SK-N-SH (cell line): ENCODE measurements at regions not wholly inside any gene's neighbourhood (a gene's known extent, or its start where the extent isn't known, plus 50 kb on each side); places are given as distances from the start of the nearest gene placed in this dataset.

ENCODE experiments used
- CTCF ChIA-PET: fragments of 300-600, 350-600 bp; formaldehyde crosslinking; extraction: SDS; loops from one replicate; lab custom pipeline; 2021; lab: Yijun Ruan, JAX
- POLR2A ChIA-PET: fragments of 350-600 bp; sonication (Branson Sonifier 250); formaldehyde crosslinking; extraction: SDS; loops from one replicate; lab custom pipeline; 2020; ENCODE audit warnings: antibody characterized with exemption, inconsistent platforms; lab: Yijun Ruan, JAX
- DNase-seq: peaks from one replicate; pipeline ENCODE4 v3.0.0; 2012
- H2AFZ ChIP-seq: fragments of 200-600 bp; sonication (generic); 2 replicates; pipeline ENCODE4 v1.8.1; 2016; ENCODE audit warnings: antibody characterized with exemption, mild to moderate bottlenecking, low read depth
- H3F3A ChIP-seq: fragments of 200-600 bp; sonication (generic); replicated peaks from 2 replicates; pipeline ENCODE3; 2016; ENCODE audit warnings: antibody characterized with exemption, mild to moderate bottlenecking; ENCODE audit not compliant: insufficient read depth
- H3K27ac ChIP-seq, 2 experiments: fragments of 200-500 bp in 1 of 2; fragments of 200-600 bp in 1 of 2; sonication (Bioruptor generic) in 1 of 2; sonication (generic), shearing (Covaris generic) in 1 of 2; 2 replicates each; pipeline versions ENCODE4 v1.5.1 to v1.6.1; 2014 to 2016; ENCODE audit warnings: low read depth in 2 of 2, inconsistent platforms in 1 of 2, low read length in 1 of 2, mild to moderate bottlenecking in 1 of 2, mixed read lengths in 1 of 2
- H3K27me3 ChIP-seq: fragments of 200-600 bp; sonication (generic), shearing (Covaris generic); 2 replicates; pipeline ENCODE4 v1.6.1; 2016; ENCODE audit warnings: mixed run types; ENCODE audit not compliant: insufficient read depth
- H3K36me3 ChIP-seq, 2 experiments: fragments of 200-500 bp in 1 of 2; fragments of 200-600 bp in 1 of 2; sonication (Bioruptor generic) in 1 of 2; sonication (generic) in 1 of 2; replicated peaks in 1 of 2; 2 replicates each; pipeline versions ENCODE3 to v1.5.1; 2014 to 2016; ENCODE audit warnings: low read length in 1 of 2, mild to moderate bottlenecking in 1 of 2; ENCODE audit not compliant: insufficient read depth in 2 of 2, control insufficient read depth in 1 of 2
- H3K4me1 ChIP-seq, 2 experiments: fragments of 200-500 bp in 1 of 2; fragments of 200-600 bp in 1 of 2; sonication (Bioruptor generic) in 1 of 2; sonication (generic), shearing (Covaris generic) in 1 of 2; 2 replicates each; pipeline versions ENCODE4 v1.5.1 to v1.6.1; 2014 to 2016; ENCODE audit warnings: low read depth in 1 of 2, low read length in 1 of 2, mixed run types in 1 of 2; ENCODE audit not compliant: insufficient read depth in 2 of 2, control insufficient read depth in 1 of 2
- H3K4me2 ChIP-seq: fragments of 200-600 bp; sonication (generic), shearing (Covaris generic); 2 replicates; pipeline ENCODE4 v1.6.1; 2017; ENCODE audit warnings: mixed run types
- H3K4me3 ChIP-seq, 2 experiments: fragments of 200-500 bp in 1 of 2; fragments of 200-600 bp in 1 of 2; sonication (Bioruptor generic) in 1 of 2; sonication (generic), shearing (Covaris generic) in 1 of 2; 2 replicates each; pipeline versions ENCODE4 v1.5.1 to v1.8.1; 2014 to 2016; ENCODE audit warnings: low read depth in 2 of 2, inconsistent platforms in 1 of 2, low read length in 1 of 2, mild to moderate bottlenecking in 1 of 2, mixed read lengths in 1 of 2, moderate library complexity in 1 of 2
- H3K79me2 ChIP-seq: fragments of 200-600 bp; sonication (generic); 2 replicates; pipeline ENCODE4 v1.8.1; 2017; ENCODE audit warnings: mild to moderate bottlenecking; ENCODE audit not compliant: insufficient read depth
- H3K9ac ChIP-seq: fragments of 200-600 bp; sonication (generic); 2 replicates; pipeline ENCODE4 v1.6.1; 2017; ENCODE audit warnings: mixed run types
- H3K9me2 ChIP-seq: fragments of 200-600 bp; sonication (generic); 2 replicates; pipeline ENCODE4 v1.6.1; 2017; ENCODE audit warnings: mixed run types
- H3K9me3 ChIP-seq: fragments of 200-600 bp; sonication (generic); 2 replicates; pipeline ENCODE4 v1.6.1; 2017; ENCODE audit warnings: mixed run types, mild to moderate bottlenecking, moderate library complexity
- H4K20me1 ChIP-seq: fragments of 200-600 bp; sonication (generic); 2 replicates; pipeline ENCODE4 v1.6.1; 2017; ENCODE audit warnings: mild to moderate bottlenecking, mixed run types; ENCODE audit not compliant: insufficient read depth
- CTCF ChIP-seq: fragments of 200-600 bp; sonication (generic); IDR thresholded peaks from 2 replicates; pipeline ENCODE4 v1.6.1; 2017; ENCODE audit warnings: antibody characterized with exemption, mild to moderate bottlenecking, moderate library complexity
- ELF1 ChIP-seq: IDR thresholded peaks from 2 replicates; pipeline ENCODE4 v1.4.0; 2012
- EZH2phosphoT487 ChIP-seq: fragments of 200-600 bp; sonication (generic); IDR thresholded peaks from 2 replicates; pipeline ENCODE4 v1.6.1; 2017; ENCODE audit warnings: low read depth, mixed run types, mild to moderate bottlenecking, antibody characterized with exemption, moderate library complexity, borderline replicate concordance
- FOXJ3 ChIP-seq: sonication (generic); formaldehyde crosslinking; IDR thresholded peaks from 2 replicates; pipeline ENCODE4 v1.5.1; 2020; ENCODE audit warnings: mild to moderate bottlenecking, missing genetic modification reagents
- FOXM1 ChIP-seq: IDR thresholded peaks from 2 replicates; pipeline ENCODE4 v1.4.0; 2012; ENCODE audit warnings: low read depth, mild to moderate bottlenecking
- GABPA ChIP-seq: IDR thresholded peaks from 2 replicates; pipeline ENCODE4 v1.4.0; 2012; ENCODE audit warnings: low read depth, mild to moderate bottlenecking
- GATA2 ChIP-seq: sonication (generic); formaldehyde crosslinking; IDR thresholded peaks from 2 replicates; pipeline ENCODE4 v1.5.0; 2020; ENCODE audit warnings: mild to moderate bottlenecking, missing genetic modification reagents
- IRF3 ChIP-seq: fragments of 150-350 bp; IDR thresholded peaks from 2 replicates; pipeline ENCODE4 v1.6.1; 2016; ENCODE audit warnings: mild to moderate bottlenecking, low read depth, low read length
- JUND ChIP-seq: IDR thresholded peaks from 2 replicates; pipeline ENCODE4 v1.4.0; 2012
- MXI1 ChIP-seq: IDR thresholded peaks from 2 replicates; pipeline ENCODE4 v1.6.1; 2012; ENCODE audit warnings: mild to moderate bottlenecking, low read depth, low read length, improper control_type of control experiment
- POLR2AphosphoS5 ChIP-seq: IDR thresholded peaks from 2 replicates; pipeline ENCODE4 v1.6.1; 2012; ENCODE audit warnings: low read depth, low read length
- RCOR1 ChIP-seq: fragments of 150-350 bp; IDR thresholded peaks from 2 replicates; pipeline ENCODE4 v1.6.1; 2017; ENCODE audit warnings: antibody characterized with exemption, low read length
- SIN3A ChIP-seq: IDR thresholded peaks from 2 replicates; pipeline ENCODE4 v1.6.1; 2012; ENCODE audit warnings: low read depth, mild to moderate bottlenecking, low read length, moderate library complexity, borderline replicate concordance
- SMC3 ChIP-seq: IDR thresholded peaks from 2 replicates; pipeline ENCODE4 v1.6.1; 2012; ENCODE audit warnings: low read depth, low read length, improper control_type of control experiment
- TCF12 ChIP-seq: IDR thresholded peaks from 2 replicates; pipeline ENCODE4 v1.4.0; 2012
- TEAD4 ChIP-seq: IDR thresholded peaks from 2 replicates; pipeline ENCODE4 v1.4.0; 2012; ENCODE audit warnings: mild to moderate bottlenecking, borderline replicate concordance; ENCODE audit not compliant: insufficient read depth
- YY1 ChIP-seq: IDR thresholded peaks from 2 replicates; pipeline ENCODE4 v1.4.0; 2012; ENCODE audit warnings: low read depth, mild to moderate bottlenecking
- WGBS: methylation state at CpG from one replicate; pipeline ENCODE4 v1.1.6; 2017; ENCODE audit warnings: low lambda C conversion rate; 5-methylcytosine and 5-hydroxymethylcytosine counted together

- Histone ChIP-seq H3K9me2 (no peaks in the 10 kb centered on the region), H3K27me3 (no peaks in the 10 kb centered on the region), H3K9me3 (no peaks in the 10 kb centered on the region), H3K36me3 (no peaks in the 10 kb centered on the region), H3F3A (no peaks in the 10 kb centered on the region), H3K4me1 (no peaks in the 10 kb centered on the region), H3K27ac (no peak overlapping the region), H3K4me2 (no peak overlapping the region), H3K4me3 (no peak overlapping the region), H4K20me1 (no peaks in the 10 kb centered on the region), H3K9ac (no peak overlapping the region), H3K79me2 (no peaks in the 10 kb centered on the region), H2AFZ (no peak overlapping the region)
- DNase-seq, result no peak
- POLR2A ChIA-PET, result no interaction called here
- TF ChIP-seq POLR2AphosphoS5 (no peak), JUND (no peak)
- CTCF ChIA-PET, result no interaction called here
Measured at GRCh38 chr11:20226933-20227332, 66.7 kb upstream of the DBX1 start.

- CTCF ChIA-PET, result no interaction called here
- Histone ChIP-seq H3K4me3 (no peak overlapping the region), H3K9me2 (no peaks in the 10 kb centered on the region), H3K9ac (no peak overlapping the region), H3K27me3 (no peaks in the 10 kb centered on the region), H3K36me3 (no peaks in the 10 kb centered on the region), H2AFZ (no peak overlapping the region), H3K4me2 (no peak overlapping the region), H3K9me3 (no peaks in the 10 kb centered on the region), H3K27ac (no peak overlapping the region), H3F3A (no peaks in the 10 kb centered on the region), H3K79me2 (no peaks in the 10 kb centered on the region), H3K4me1 (no peaks in the 10 kb centered on the region)
- POLR2A ChIA-PET, result no interaction called here
- 29% methylated on average over 3 of the region's 3 CpGs for WGBS
- DNase-seq, result no peak
- TF ChIP-seq FOXM1 (no peak), TEAD4 (no peak), GABPA (no peak)
- TF ChIP-seq, all 33 proteins: peak for 0
- no peaks in the 10 kb centered on the region for H4K20me1 ChIP-seq
Measured at GRCh38 chr11:20221566-20221965, 61.3 kb upstream of the DBX1 start.

- Histone ChIP-seq H3K9me3 (no peaks in the 10 kb centered on the region), H3K79me2 (no peaks in the 10 kb centered on the region), H3F3A (no peaks in the 10 kb centered on the region), H3K4me1 (no peaks in the 10 kb centered on the region), H3K4me2 (no peak overlapping the region), H2AFZ (no peak overlapping the region), H3K36me3 (no peaks in the 10 kb centered on the region), H3K9ac (no peak overlapping the region), H4K20me1 (no peaks in the 10 kb centered on the region), H3K27me3 (0 out of 2 replicates have a peak, but pooled peaks cover 3% of the 10 kb centered on the region), H3K9me2 (no peaks in the 10 kb centered on the region), H3K27ac (no peak overlapping the region), H3K4me3 (no peak overlapping the region)
- CTCF ChIA-PET, result interaction anchor here (1.0 to 1.2 kb wide), 3 partner anchors 11 to 141 kb away, joined by 3 to 4 read pairs (median 3); no protein-coding TSS in a partner anchor
- 0% methylated on average over 1 of the region's 1 CpG for WGBS
- no peak for DNase-seq
- TF ChIP-seq IRF3, result no peak
- TF ChIP-seq FOXJ3 (CRISPR knock-in tag), result no peak
- no peak for TF ChIP-seq EZH2phosphoT487
- TF ChIP-seq MXI1, result no peak
- no peak for TF ChIP-seq GATA2 (CRISPR knock-in tag)
- TF ChIP-seq JUND, result no peak
- no peak for TF ChIP-seq FOXM1
- no peak for TF ChIP-seq YY1
- TF ChIP-seq SIN3A, result no peak
- TF ChIP-seq RCOR1, result no peak
- TF ChIP-seq CTCF, result no peak
- TF ChIP-seq SMC3, result no peak
- TF ChIP-seq ELF1, result no peak
- TF ChIP-seq TEAD4, result no peak
- TF ChIP-seq TCF12, result no peak
- TF ChIP-seq GABPA, result no peak
- POLR2A ChIA-PET, result no interaction called here
Measured at GRCh38 chr11:20213790-20214189, 53.5 kb upstream of the DBX1 start.
